ENCODE measurements at regions not wholly inside any gene's neighbourhood (a gene's known extent, or its start where the extent isn't known, plus 50 kb on each side); places are given as distances from the start of the nearest gene placed in this dataset.
"Not testable (repeated sequence)": the region's sequence is repeated elsewhere in the genome, so short reads cannot be mapped to it uniquely, and the experiment has no call there.

DNA sequence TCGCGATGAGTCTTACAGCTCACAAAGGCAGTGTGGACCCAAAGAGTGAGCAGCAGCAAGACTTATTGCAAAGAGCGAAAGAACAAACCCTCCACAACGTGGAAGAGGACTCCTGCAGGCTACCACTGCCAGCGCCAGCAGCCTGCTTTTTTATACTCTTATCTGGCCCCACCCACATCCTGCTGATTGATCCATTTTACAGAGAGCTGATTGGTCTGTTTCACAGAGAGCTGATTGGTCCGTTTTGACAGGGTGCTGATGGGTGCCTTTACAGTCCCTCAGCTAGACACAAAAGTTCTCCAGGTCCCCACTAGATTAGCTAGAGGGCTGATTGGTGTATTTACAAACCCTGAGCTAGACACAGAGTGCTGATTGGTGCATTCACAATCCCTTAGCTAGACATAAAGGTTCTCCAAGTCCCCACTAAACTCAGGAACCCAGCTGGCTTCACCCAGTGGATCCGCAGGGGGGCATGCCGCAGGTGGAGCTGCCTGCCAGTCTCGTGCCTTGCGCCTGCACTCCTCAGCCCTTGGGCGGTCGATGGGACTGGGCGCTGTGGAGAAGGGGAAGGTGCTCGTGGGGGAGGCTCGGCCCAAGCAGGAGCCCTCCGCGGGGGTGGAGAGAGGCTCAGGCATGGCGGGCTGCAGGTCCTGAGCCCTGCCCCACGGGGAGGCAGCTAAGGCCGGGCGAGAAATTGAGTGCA is 75.7 kb downstream of the QDPR start:
- not testable (repeated sequence) for DNase-seq (ENCODE audit: low read depth); H3K4me3 ChIP-seq (ENCODE audit: low read depth, low read length)

DNA sequence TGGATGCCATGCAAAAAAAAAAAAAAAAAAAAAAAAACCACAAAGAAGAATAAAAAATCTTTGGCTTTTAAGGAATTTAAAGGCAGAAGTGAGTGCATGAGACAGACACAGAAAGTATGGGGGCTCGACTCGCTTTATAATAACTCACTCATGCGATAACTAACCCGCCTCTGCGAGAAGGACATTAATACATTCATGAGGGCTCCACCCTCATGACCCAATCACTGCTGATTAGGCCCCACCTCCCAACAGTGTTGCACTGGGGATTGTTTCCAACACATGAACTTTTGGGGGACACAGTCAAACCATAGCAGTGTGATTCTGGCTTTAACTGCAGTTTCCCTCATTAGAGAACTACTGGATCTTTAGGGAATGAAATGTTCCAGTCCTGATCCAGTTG is 78.1 kb downstream of the QDPR start:
- DNase-seq (ENCODE audit: low read depth): no peak
- TF ChIP-seq, protein P1, sequence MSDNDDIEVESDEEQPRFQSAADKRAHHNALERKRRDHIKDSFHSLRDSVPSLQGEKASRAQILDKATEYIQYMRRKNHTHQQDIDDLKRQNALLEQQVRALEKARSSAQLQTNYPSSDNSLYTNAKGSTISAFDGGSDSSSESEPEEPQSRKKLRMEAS (IDR thresholded peaks at IDR 0.05; ENCODE audit: low read depth, low read length): no peak
- TF ChIP-seq, protein P2, sequence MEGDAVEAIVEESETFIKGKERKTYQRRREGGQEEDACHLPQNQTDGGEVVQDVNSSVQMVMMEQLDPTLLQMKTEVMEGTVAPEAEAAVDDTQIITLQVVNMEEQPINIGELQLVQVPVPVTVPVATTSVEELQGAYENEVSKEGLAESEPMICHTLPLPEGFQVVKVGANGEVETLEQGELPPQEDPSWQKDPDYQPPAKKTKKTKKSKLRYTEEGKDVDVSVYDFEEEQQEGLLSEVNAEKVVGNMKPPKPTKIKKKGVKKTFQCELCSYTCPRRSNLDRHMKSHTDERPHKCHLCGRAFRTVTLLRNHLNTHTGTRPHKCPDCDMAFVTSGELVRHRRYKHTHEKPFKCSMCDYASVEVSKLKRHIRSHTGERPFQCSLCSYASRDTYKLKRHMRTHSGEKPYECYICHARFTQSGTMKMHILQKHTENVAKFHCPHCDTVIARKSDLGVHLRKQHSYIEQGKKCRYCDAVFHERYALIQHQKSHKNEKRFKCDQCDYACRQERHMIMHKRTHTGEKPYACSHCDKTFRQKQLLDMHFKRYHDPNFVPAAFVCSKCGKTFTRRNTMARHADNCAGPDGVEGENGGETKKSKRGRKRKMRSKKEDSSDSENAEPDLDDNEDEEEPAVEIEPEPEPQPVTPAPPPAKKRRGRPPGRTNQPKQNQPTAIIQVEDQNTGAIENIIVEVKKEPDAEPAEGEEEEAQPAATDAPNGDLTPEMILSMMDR (IDR thresholded peaks at IDR 0.05; ENCODE audit: low read depth, low read length): no peak
- no peak for TF ChIP-seq POLR2A (IDR thresholded peaks at IDR 0.05; ENCODE audit: extremely low read depth, insufficient read length)
- H3K4me3 ChIP-seq (ENCODE audit: low read depth, low read length): no peak overlapping the region

DNA sequence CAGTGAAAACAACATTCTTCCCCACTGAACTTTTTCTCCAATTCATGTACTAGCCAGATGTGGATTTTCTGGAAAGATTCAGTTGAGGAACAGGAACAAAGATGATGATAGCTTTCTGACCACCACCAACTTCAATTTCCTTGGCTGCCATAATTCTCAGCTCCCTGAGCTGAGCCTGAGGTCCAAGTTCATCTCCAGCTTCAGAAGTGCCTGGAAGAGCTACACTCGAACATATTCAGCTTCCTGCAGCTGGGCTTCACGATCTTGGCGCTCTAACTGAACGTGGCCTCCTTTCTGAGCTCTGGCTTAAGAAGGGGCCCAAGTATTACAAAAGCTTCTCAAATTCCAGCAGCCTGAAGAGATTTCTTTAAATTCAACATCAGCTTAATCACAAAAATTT is 83.9 kb downstream of the QDPR start:
- TF ChIP-seq, protein P1 (IDR thresholded peaks at IDR 0.05; ENCODE audit: low read depth, low read length): no peak
- TF ChIP-seq, protein P2 (IDR thresholded peaks at IDR 0.05; ENCODE audit: low read depth, low read length): no peak
- no peak for TF ChIP-seq MYC (IDR thresholded peaks at IDR 0.05; ENCODE audit: low read depth, low read length)
- DNase-seq (ENCODE audit: low read depth): no peak
- no peak overlapping the region for H3K4me3 ChIP-seq (ENCODE audit: low read depth, low read length)

DNA sequence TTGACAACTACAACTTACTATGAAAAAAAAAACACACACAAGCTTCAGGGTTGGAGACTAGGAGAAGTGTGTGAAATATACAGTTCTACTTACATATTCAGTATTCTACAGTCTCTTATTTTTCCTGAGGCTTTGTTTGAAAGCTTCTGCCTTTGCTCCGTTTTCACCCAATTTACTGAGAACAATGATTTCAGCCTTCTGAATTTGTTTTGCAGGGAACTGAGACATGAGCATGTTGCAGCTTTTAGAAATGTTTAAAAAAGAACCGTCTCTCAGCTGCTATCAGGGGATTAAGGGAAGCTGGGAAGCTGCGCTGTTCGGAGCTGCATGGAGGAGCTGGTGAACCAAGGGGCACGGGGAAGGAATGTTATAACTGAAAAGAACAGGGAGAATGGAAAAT is 85.7 kb downstream of the QDPR start:
- TF ChIP-seq, protein P1 (IDR thresholded peaks at IDR 0.05; ENCODE audit: low read depth, low read length): no peak
- TF ChIP-seq, protein P2 (IDR thresholded peaks at IDR 0.05; ENCODE audit: low read depth, low read length): no peak
- no peak for TF ChIP-seq MYC (IDR thresholded peaks at IDR 0.05; ENCODE audit: low read depth, low read length)
- TF ChIP-seq POLR2A (IDR thresholded peaks at IDR 0.05; ENCODE audit: extremely low read depth, insufficient read length): no peak
- no peak overlapping the region for H3K4me3 ChIP-seq (ENCODE audit: low read depth, low read length)
- no peak for DNase-seq (ENCODE audit: low read depth)

DNA sequence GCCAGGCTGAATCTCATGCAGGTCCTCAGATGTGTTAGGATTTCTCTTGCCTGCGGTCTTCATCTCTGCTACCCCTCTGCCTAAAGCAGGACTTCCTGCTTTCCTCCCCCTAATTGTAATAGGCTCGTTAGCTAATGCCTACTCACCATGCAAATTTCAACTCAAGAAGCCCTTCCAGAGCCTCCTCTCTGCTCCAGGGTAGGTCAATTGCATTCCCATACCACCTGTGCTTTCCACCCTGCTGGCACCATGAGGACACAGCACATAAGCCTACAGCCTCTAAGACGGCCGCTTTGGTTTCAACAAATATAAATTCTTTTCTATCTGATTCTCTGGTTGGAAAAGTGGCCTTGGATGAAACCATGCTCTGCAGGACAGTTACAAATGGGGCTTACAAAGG is 93.9 kb downstream of the QDPR start:
- no peak for DNase-seq (ENCODE audit: low read depth)
- TF ChIP-seq, protein P1 (IDR thresholded peaks at IDR 0.05; ENCODE audit: low read depth, low read length): no peak
- no peak for TF ChIP-seq MYC (IDR thresholded peaks at IDR 0.05; ENCODE audit: low read depth, low read length)
- no peak for TF ChIP-seq POLR2A (IDR thresholded peaks at IDR 0.05; ENCODE audit: extremely low read depth, insufficient read length)
- TF ChIP-seq, protein P2 (IDR thresholded peaks at IDR 0.05; ENCODE audit: low read depth, low read length): no peak

DNA sequence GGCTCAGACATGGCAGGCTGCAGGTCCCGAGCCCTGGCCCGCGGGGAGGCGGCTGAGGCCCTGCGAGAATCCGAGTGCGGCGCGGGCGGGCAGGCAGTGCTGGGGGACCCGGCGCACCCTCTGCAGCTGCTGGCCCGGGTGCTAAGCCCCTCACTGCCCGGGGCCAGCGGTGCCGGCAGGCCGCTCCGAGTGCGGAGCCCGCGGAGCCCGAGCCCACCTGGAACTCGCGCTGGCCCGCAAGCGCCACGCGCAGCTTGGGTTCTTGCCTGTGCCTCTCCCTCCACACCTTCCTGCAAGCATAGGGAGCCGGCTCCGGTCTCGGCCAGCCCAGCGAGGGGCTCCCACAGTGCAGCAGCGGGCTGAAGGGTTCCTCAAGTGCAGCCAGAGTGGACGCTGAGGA is 97.5 kb downstream of the QDPR start:
- H3K4me3 ChIP-seq (ENCODE audit: low read depth, low read length): no peak overlapping the region
- no peak for DNase-seq (ENCODE audit: low read depth)
- no peak for TF ChIP-seq MYC (IDR thresholded peaks at IDR 0.05; ENCODE audit: low read depth, low read length)

More for the DNA sequence above, 93.9 kb downstream of the QDPR start:
- no peak overlapping the region for H3K4me3 ChIP-seq (ENCODE audit: low read depth, low read length)

DNA sequence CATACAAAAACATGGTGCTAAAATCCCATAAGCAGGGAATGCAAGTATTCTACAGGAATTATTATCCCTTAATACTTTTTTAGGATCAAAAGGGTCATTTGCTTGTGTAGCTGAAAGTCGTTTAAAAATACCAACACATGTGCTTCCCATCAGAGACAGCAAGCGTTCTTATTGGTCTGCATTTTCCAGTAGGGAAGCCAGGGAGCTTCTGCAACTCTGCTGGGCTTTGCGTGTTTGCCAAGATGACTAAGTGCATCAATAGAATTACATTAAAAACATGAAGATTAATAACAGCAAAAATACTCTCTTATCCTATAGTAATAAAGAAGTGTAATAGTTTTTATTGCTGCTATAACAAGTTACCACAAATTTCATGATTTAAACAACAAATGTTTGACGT is 111.2 kb downstream of the QDPR start:
- DNase-seq (ENCODE audit: low read depth): no peak
- TF ChIP-seq MYC (IDR thresholded peaks at IDR 0.05; ENCODE audit: low read depth, low read length) (no peak), POLR2A (IDR thresholded peaks at IDR 0.05; ENCODE audit: extremely low read depth, insufficient read length) (no peak)
- TF ChIP-seq, protein P1 (IDR thresholded peaks at IDR 0.05; ENCODE audit: low read depth, low read length): no peak
- TF ChIP-seq, protein P2 (IDR thresholded peaks at IDR 0.05; ENCODE audit: low read depth, low read length): no peak
- H3K4me3 ChIP-seq (ENCODE audit: low read depth, low read length): no peak overlapping the region
